ENCODE measurements at regions not wholly inside any gene's neighbourhood (a gene's known extent, or its start where the extent isn't known, plus 50 kb on each side); places are given as distances from the start of the nearest gene placed in this dataset.

GRCh38 chr5:144638787-144639186 is 468.1 kb downstream of the KCTD16 start:
- TF ChIP-seq RFX5 (IDR thresholded peaks at IDR 0.05; ENCODE audit: low read depth, low read length) (no peak), MXI1 (IDR thresholded peaks at IDR 0.05; ENCODE audit: borderline replicate concordance, low read depth, low read length) (no peak), POLR2A (IDR thresholded peaks at IDR 0.05; ENCODE audit: low read depth, low read length) (no peak), CHD1 (IDR thresholded peaks at IDR 0.05; ENCODE audit: low read depth, low read length) (no peak), RAD21 (IDR thresholded peaks at IDR 0.05; ENCODE audit: low read length) (no peak), USF2 (IDR thresholded peaks at IDR 0.05; ENCODE audit: low read depth, low read length) (no peak)
- TF ChIP-seq, protein P1, sequence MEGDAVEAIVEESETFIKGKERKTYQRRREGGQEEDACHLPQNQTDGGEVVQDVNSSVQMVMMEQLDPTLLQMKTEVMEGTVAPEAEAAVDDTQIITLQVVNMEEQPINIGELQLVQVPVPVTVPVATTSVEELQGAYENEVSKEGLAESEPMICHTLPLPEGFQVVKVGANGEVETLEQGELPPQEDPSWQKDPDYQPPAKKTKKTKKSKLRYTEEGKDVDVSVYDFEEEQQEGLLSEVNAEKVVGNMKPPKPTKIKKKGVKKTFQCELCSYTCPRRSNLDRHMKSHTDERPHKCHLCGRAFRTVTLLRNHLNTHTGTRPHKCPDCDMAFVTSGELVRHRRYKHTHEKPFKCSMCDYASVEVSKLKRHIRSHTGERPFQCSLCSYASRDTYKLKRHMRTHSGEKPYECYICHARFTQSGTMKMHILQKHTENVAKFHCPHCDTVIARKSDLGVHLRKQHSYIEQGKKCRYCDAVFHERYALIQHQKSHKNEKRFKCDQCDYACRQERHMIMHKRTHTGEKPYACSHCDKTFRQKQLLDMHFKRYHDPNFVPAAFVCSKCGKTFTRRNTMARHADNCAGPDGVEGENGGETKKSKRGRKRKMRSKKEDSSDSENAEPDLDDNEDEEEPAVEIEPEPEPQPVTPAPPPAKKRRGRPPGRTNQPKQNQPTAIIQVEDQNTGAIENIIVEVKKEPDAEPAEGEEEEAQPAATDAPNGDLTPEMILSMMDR (conservative IDR thresholded peaks at IDR 0.05; ENCODE audit: low read depth, low read length) = no peak
- TF ChIP-seq, protein P2, sequence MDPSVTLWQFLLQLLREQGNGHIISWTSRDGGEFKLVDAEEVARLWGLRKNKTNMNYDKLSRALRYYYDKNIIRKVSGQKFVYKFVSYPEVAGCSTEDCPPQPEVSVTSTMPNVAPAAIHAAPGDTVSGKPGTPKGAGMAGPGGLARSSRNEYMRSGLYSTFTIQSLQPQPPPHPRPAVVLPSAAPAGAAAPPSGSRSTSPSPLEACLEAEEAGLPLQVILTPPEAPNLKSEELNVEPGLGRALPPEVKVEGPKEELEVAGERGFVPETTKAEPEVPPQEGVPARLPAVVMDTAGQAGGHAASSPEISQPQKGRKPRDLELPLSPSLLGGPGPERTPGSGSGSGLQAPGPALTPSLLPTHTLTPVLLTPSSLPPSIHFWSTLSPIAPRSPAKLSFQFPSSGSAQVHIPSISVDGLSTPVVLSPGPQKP (IDR thresholded peaks at IDR 0.05; ENCODE audit: borderline replicate concordance, low read depth, low read length) = no peak

All from IMR-90 (cell line).